CD14-positive monocyte (primary cell): ENCODE measurements at regions not wholly inside any gene's neighbourhood (a gene's known extent, or its start where the extent isn't known, plus 50 kb on each side); places are given as distances from the start of the nearest gene placed in this dataset.

Source experiments
- DNase-seq, 3 donors: peaks; one replicate each; pipeline ENCODE4 v3.0.0-alpha.2; 2011 to 2022
- H2AFZ ChIP-seq: 2 replicates; pipeline ENCODE4 v1.6.0; 2012; ENCODE audit warnings: mild to moderate bottlenecking, low read depth, low read length, inconsistent platforms; ENCODE audit not compliant: insufficient read depth, poor library complexity, severe bottlenecking
- H3K27ac ChIP-seq, 2 donors: 1 replicate in 1 of 2; 2 replicates in 1 of 2; pipeline ENCODE4 v1.5.1; 2012 to 2013; ENCODE audit warnings: low read length in 2 of 2, control low read depth in 1 of 2, inconsistent platforms in 1 of 2, low read depth in 1 of 2, mild to moderate bottlenecking in 1 of 2
- H3K27me3 ChIP-seq, 2 donors: one replicate each; pipeline versions ENCODE4 v1.6.0 to v1.6.1; 2011 to 2013; ENCODE audit warnings: low read length in 2 of 2; ENCODE audit not compliant: control insufficient read depth in 2 of 2, insufficient read depth in 2 of 2
- H3K36me3 ChIP-seq, 2 donors: replicated peaks in 1 of 2; 1 replicate in 1 of 2; 2 replicates in 1 of 2; pipeline versions ENCODE4 v1.5.1 to v1.6.1; 2012 to 2013; ENCODE audit warnings: low read length in 2 of 2, control low read depth in 1 of 2, inconsistent platforms in 1 of 2, mild to moderate bottlenecking in 1 of 2; ENCODE audit not compliant: insufficient read depth in 2 of 2, control insufficient read depth in 1 of 2
- H3K4me1 ChIP-seq, 2 donors: 1 replicate in 1 of 2; 2 replicates in 1 of 2; pipeline versions ENCODE4 v1.5.1 to v1.6.1; 2012 to 2013; ENCODE audit warnings: low read length in 2 of 2, control low read depth in 1 of 2, inconsistent platforms in 1 of 2, mild to moderate bottlenecking in 1 of 2, moderate library complexity in 1 of 2; ENCODE audit not compliant: insufficient read depth in 2 of 2, control insufficient read depth in 1 of 2
- H3K4me2 ChIP-seq: replicated peaks from 2 replicates; pipeline ENCODE3; 2012; ENCODE audit warnings: low read length, moderate library complexity, mild to moderate bottlenecking; ENCODE audit not compliant: poor library complexity, severe bottlenecking; ENCODE audit errors: extremely low read depth
- H3K4me3 ChIP-seq, 3 experiments: fragments of 200-600 bp in 1 of 3; sonication (generic) in 1 of 3; replicated peaks in 1 of 3; 1 replicate in 2 of 3; 2 replicates in 1 of 3; pipeline ENCODE4 v1.5.1; 2011 to 2013; ENCODE audit warnings: low read length in 3 of 3, mild to moderate bottlenecking in 3 of 3, control low read depth in 2 of 3, low read depth in 2 of 3, inconsistent platforms in 1 of 3, moderate library complexity in 1 of 3
- H3K79me2 ChIP-seq: 2 replicates; pipeline ENCODE4 v1.6.0; 2012; ENCODE audit warnings: mild to moderate bottlenecking, control low read depth, inconsistent platforms, low read length, moderate library complexity; ENCODE audit not compliant: insufficient read depth
- H3K9ac ChIP-seq: 2 replicates; pipeline ENCODE4 v1.6.0; 2017; ENCODE audit warnings: low read length, mild to moderate bottlenecking; ENCODE audit not compliant: insufficient read depth, poor library complexity, severe bottlenecking
- H3K9me3 ChIP-seq, 2 donors: replicated peaks in 1 of 2; 1 replicate in 1 of 2; 2 replicates in 1 of 2; pipeline versions ENCODE4 v1.5.1 to v1.6.1; 2012 to 2013; ENCODE audit warnings: low read length in 2 of 2, control low read depth in 1 of 2; ENCODE audit not compliant: control insufficient read depth in 1 of 2, insufficient read depth in 1 of 2
- H4K20me1 ChIP-seq: 2 replicates; pipeline ENCODE4 v1.6.0; 2012; ENCODE audit warnings: mild to moderate bottlenecking, low read length, control low read depth, moderate library complexity; ENCODE audit not compliant: insufficient read depth
- H3K27ac Mint-ChIP-seq, 7 donors: one replicate each; pipeline ENCODE4 v1.8.0; 2020; ENCODE audit warnings: mild to moderate bottlenecking in 7 of 7, mixed read lengths in 7 of 7, moderate library complexity in 6 of 7, inconsistent platforms in 2 of 7
- H3K27me3 Mint-ChIP-seq, 3 donors: one replicate each; pipeline ENCODE4 v1.8.0; 2021 to 2022; ENCODE audit warnings: low read depth in 3 of 3, mild to moderate bottlenecking in 3 of 3, mixed read lengths in 3 of 3, moderate library complexity in 3 of 3, inconsistent platforms in 1 of 3
- H3K36me3 Mint-ChIP-seq, 2 donors: one replicate each; pipeline ENCODE4 v1.8.0; 2020; ENCODE audit warnings: mixed read lengths in 2 of 2, inconsistent platforms in 1 of 2, mild to moderate bottlenecking in 1 of 2
- H3K4me1 Mint-ChIP-seq: one replicate; pipeline ENCODE4 v1.8.0; 2020; ENCODE audit warnings: mild to moderate bottlenecking, mixed read lengths
- H3K4me3 Mint-ChIP-seq, 2 donors: one replicate each; pipeline ENCODE4 v1.8.0; 2020; ENCODE audit warnings: mild to moderate bottlenecking in 2 of 2, mixed read lengths in 2 of 2, moderate library complexity in 1 of 2
- H3K9me3 Mint-ChIP-seq, 7 donors: one replicate each; pipeline ENCODE4 v1.8.0; 2020 to 2022; ENCODE audit warnings: mixed read lengths in 7 of 7, mild to moderate bottlenecking in 6 of 7, moderate library complexity in 6 of 7, inconsistent platforms in 2 of 7
- CTCF ChIP-seq: fragments of 200-600 bp; IDR thresholded peaks from one replicate; pipeline ENCODE4 v1.8.0; 2022; ENCODE audit warnings: antibody characterized with exemption, mild to moderate bottlenecking
- WGBS: methylation state at CpG from one replicate; pipeline ENCODE4 v1.1.5; 2013; ENCODE audit warnings: missing lambda C conversion rate; ENCODE audit not compliant: insufficient coverage; 5-methylcytosine and 5-hydroxymethylcytosine counted together
- intact Hi-C, 2 donors: fragments of 100-400 bp; cut with micrococcal nuclease; formaldehyde crosslinking; loops; one replicate each; pipeline versions ENCODE4 v1.15.0 to v1.15.1; 2023

GRCh38 chr11:18865261-18865660 lies 73.7 kb upstream of the PTPN5 start:
- WGBS = 97% methylated on average over 3 of the region's 3 CpGs
- Mint-ChIP-seq H3K4me1 (no peaks in the 10 kb centered on the region), H3K9me3 (peaks cover 0 to 2% (median 0%) of the 10 kb centered on the region in 7 donors), H3K27ac (no peak overlapping the region), H3K4me3 (no peak overlapping the region), H3K27me3 (peaks cover 0 to 4% (median 2%) of the 10 kb centered on the region in 3 donors), H3K36me3 (no peaks in the 10 kb centered on the region)
- Histone ChIP-seq H2AFZ (no peak overlapping the region), H3K4me3 (no peak overlapping the region), H3K27me3 (no peaks in the 10 kb centered on the region), H3K4me1 (no peaks in the 10 kb centered on the region), H3K79me2 (no peaks in the 10 kb centered on the region), H3K36me3 (no peaks in the 10 kb centered on the region), H3K27ac (no peak overlapping the region), H3K9me3 (no peaks in the 10 kb centered on the region), H4K20me1 (no peaks in the 10 kb centered on the region), H3K9ac (no peak overlapping the region), H3K4me2 (no peak overlapping the region)
- DNase-seq = no peak
- intact Hi-C loops = no loop called here
- TF ChIP-seq CTCF = no peak

- no peaks in the 10 kb centered on the region for H3K27me3 ChIP-seq
- 83% methylated on average over 2 of the region's 5 CpGs for WGBS
- DNase-seq = no peak
- H3K4me3 ChIP-seq = no peak overlapping the region
- no peaks in the 10 kb centered on the region for H3K9me3 ChIP-seq
- intact Hi-C loops = no loop called here
- no peak overlapping the region for H3K9ac ChIP-seq
- TF ChIP-seq CTCF = peak; percentile 3
- no peak overlapping the region for H3K4me2 ChIP-seq
- no peaks in the 10 kb centered on the region for H4K20me1 ChIP-seq
- H3K4me3 Mint-ChIP-seq = no peak overlapping the region
- H3K27ac ChIP-seq = no peak overlapping the region
- H3K36me3 ChIP-seq = no peaks in the 10 kb centered on the region
- peaks cover 0 to 6% (median 3%) of the 10 kb centered on the region in 3 donors for H3K27me3 Mint-ChIP-seq
- no peaks in the 10 kb centered on the region for H3K4me1 Mint-ChIP-seq
- no peaks in the 10 kb centered on the region for H3K79me2 ChIP-seq
- H3K27ac Mint-ChIP-seq = no peak overlapping the region
- no peaks in the 10 kb centered on the region for H3K36me3 Mint-ChIP-seq
- H2AFZ ChIP-seq = no peak overlapping the region
- H3K9me3 Mint-ChIP-seq = peaks cover 0 to 7% (median 4%) of the 10 kb centered on the region in 7 donors
- no peaks in the 10 kb centered on the region for H3K4me1 ChIP-seq
Observed at GRCh38 chr11:18853086-18853720, 61.6 kb upstream of the PTPN5 start.
